A549 (cell line): ENCODE measurements at regions not wholly inside any gene's neighbourhood (a gene's known extent, or its start where the extent isn't known, plus 50 kb on each side); places are given as distances from the start of the nearest gene placed in this dataset.

Experiments
- EP300 ChIP-seq, 2 experiments: fragments of >200 bp; sonication (Bioruptor Twin); formaldehyde crosslinking; IDR thresholded peaks; 2 replicates in 1 of 2; 3 replicates in 1 of 2; pipeline ENCODE4 v1.6.1; 2016 to 2017
- TF ChIP-seq, protein P1 (sequence below): IDR thresholded peaks from 2 replicates; pipeline ENCODE4 v1.6.1; 2012; ENCODE audit warnings: low read depth, borderline replicate concordance

DNA sequence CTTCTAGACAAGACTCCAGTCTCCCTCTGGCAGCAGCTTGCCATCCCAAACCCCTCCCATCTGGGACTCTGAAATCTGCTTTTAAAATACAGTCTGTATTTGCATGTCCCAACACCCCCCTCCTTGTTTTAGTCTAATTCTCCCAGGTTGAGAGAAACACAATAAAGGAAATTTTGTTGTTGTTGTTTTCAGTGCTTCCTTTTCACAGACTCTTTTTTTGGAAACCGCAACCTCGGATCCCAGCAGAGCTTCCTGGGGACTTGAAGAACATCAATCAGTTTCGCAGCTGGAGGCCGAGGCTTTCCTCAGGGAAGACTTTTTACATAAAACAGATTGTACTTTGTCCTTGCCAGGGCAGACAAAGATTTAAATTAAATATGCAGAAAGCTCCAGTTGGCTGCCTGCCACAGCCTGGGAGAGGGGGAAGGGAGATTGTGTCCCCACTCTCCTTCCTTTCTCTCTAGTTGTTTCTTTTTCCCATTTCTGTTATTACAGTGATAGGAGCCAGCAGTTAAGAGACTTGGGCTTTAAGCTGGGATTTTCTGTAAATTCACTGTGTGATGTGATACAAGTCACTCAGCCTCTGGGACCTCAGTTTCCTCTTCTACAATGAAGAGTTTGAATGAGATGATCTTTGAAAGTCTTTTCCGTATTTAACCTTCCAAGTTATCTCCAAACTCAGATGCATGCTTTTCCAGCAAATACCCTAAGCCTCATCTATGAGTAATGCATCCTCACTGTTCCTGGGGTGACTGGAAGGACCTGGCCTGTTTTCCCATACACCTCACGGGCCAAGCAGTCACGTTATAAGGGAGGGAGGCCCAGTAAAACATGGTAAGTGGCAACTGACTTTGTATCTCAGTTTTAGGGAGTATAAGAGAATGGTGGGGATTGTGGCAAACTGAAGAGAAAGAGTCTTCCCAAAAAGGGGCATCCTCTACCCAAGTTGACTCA, 192.3 kb downstream of the REEP3 start:
- TF ChIP-seq, protein P1, sequence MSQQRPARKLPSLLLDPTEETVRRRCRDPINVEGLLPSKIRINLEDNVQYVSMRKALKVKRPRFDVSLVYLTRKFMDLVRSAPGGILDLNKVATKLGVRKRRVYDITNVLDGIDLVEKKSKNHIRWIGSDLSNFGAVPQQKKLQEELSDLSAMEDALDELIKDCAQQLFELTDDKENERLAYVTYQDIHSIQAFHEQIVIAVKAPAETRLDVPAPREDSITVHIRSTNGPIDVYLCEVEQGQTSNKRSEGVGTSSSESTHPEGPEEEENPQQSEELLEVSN: no peak
- no peak for TF ChIP-seq EP300 (IDR thresholded peaks at IDR 0.05)
